DOHH2 (cell line): ENCODE measurements at regions not wholly inside any gene's neighbourhood (a gene's known extent, or its start where the extent isn't known, plus 50 kb on each side); places are given as distances from the start of the nearest gene placed in this dataset.

ENCODE experiments used
- H3F3A ChIP-seq: fragments of 200-600 bp; sonication (generic), shearing (Covaris generic); 2 replicates; pipeline ENCODE4 v1.6.0; 2016; ENCODE audit warnings: antibody characterized with exemption, mild to moderate bottlenecking; ENCODE audit not compliant: control insufficient read depth, insufficient read depth
- H3K27ac ChIP-seq: fragments of 200-600 bp; sonication (generic); 2 replicates; pipeline ENCODE4 v1.5.1; 2014; ENCODE audit warnings: low read depth, mild to moderate bottlenecking, low read length, moderate library complexity
- H3K27me3 ChIP-seq: fragments of 200-600 bp; sonication (generic); 2 replicates; pipeline ENCODE4 v1.6.1; 2014; ENCODE audit warnings: mild to moderate bottlenecking, low read length, mixed read lengths; ENCODE audit not compliant: control insufficient read depth
- H3K36me3 ChIP-seq: fragments of 200-600 bp; sonication (generic); 2 replicates; pipeline ENCODE4 v1.6.1; 2014; ENCODE audit warnings: mild to moderate bottlenecking, low read length, moderate library complexity, mixed read lengths; ENCODE audit not compliant: control insufficient read depth
- H3K4me1 ChIP-seq: fragments of 200-600 bp; sonication (generic); 2 replicates; pipeline ENCODE4 v1.6.1; 2014; ENCODE audit warnings: mild to moderate bottlenecking, low read length, mixed read lengths; ENCODE audit not compliant: control insufficient read depth
- H3K4me2 ChIP-seq: fragments of 200-600 bp; sonication (generic); 2 replicates; pipeline ENCODE4 v1.6.0; 2014; ENCODE audit warnings: mild to moderate bottlenecking, low read length, moderate library complexity
- H3K4me3 ChIP-seq: fragments of 200-600 bp; sonication (generic); 2 replicates; pipeline ENCODE4 v1.5.1; 2014; ENCODE audit warnings: mild to moderate bottlenecking, low read length, mixed read lengths
- H3K79me2 ChIP-seq: fragments of 200-600 bp; sonication (generic); 2 replicates; pipeline ENCODE4 v1.6.1; 2014; ENCODE audit warnings: mild to moderate bottlenecking, low read length, mixed read lengths; ENCODE audit not compliant: control insufficient read depth
- H3K9me2 ChIP-seq: fragments of 200-600 bp; sonication (generic); replicated peaks from 2 replicates; pipeline ENCODE4 v1.6.1; 2014; ENCODE audit warnings: mild to moderate bottlenecking, low read length, mixed read lengths; ENCODE audit not compliant: control insufficient read depth
- H3K9me3 ChIP-seq: fragments of 200-600 bp; sonication (generic); 2 replicates; pipeline ENCODE4 v1.6.1; 2014; ENCODE audit warnings: antibody characterized with exemption, low read length, mixed read lengths; ENCODE audit not compliant: control insufficient read depth, insufficient read depth
- H4K20me1 ChIP-seq: fragments of 200-600 bp; sonication (generic); 2 replicates; pipeline ENCODE4 v1.6.0; 2014; ENCODE audit warnings: low read depth, mild to moderate bottlenecking, antibody characterized with exemption, low read length, moderate library complexity; ENCODE audit not compliant: control insufficient read depth, insufficient read depth
- CTCF ChIP-seq: fragments of 200-600 bp; sonication (generic); IDR thresholded peaks from one replicate; pipeline ENCODE4 v1.5.1; 2014; ENCODE audit warnings: antibody characterized with exemption, mild to moderate bottlenecking, low read depth, low read length; ENCODE audit not compliant: poor library complexity, severe bottlenecking
- EZH2phosphoT487 ChIP-seq: fragments of 200-600 bp; sonication (generic); IDR thresholded peaks from 2 replicates; pipeline ENCODE4 v1.6.1; 2017; ENCODE audit warnings: borderline replicate concordance, mild to moderate bottlenecking, antibody characterized with exemption, low read length, moderate library complexity, mixed read lengths

GRCh38 chr4:60857130-60857753 is 342.9 kb upstream of the ADGRL3 start:
- no peaks in the 10 kb centered on the region for H3F3A ChIP-seq

GRCh38 chr4:60863442-60863841 is 336.7 kb upstream of the ADGRL3 start:
- H3K27ac ChIP-seq = no peak overlapping the region
- no peaks in the 10 kb centered on the region for H3K79me2 ChIP-seq
- no peak overlapping the region for H3K4me2 ChIP-seq
- no peaks in the 10 kb centered on the region for H3K9me2 ChIP-seq
- TF ChIP-seq CTCF = no peak
- no peak for TF ChIP-seq EZH2phosphoT487
- H4K20me1 ChIP-seq = no peaks in the 10 kb centered on the region
- no peaks in the 10 kb centered on the region for H3K36me3 ChIP-seq
- H3K4me3 ChIP-seq = no peak overlapping the region
- no peaks in the 10 kb centered on the region for H3K4me1 ChIP-seq
- H3F3A ChIP-seq = no peaks in the 10 kb centered on the region
- no peaks in the 10 kb centered on the region for H3K9me3 ChIP-seq
- no peaks in the 10 kb centered on the region for H3K27me3 ChIP-seq

More at GRCh38 chr4:60857130-60857753, 342.9 kb upstream of the ADGRL3 start:
- TF ChIP-seq EZH2phosphoT487 = no peak
- TF ChIP-seq CTCF = no peak
- Histone ChIP-seq H3K4me2 (no peak overlapping the region), H4K20me1 (no peaks in the 10 kb centered on the region), H3K27ac (no peak overlapping the region), H3K9me3 (no peaks in the 10 kb centered on the region), H3K4me1 (no peaks in the 10 kb centered on the region), H3K79me2 (no peaks in the 10 kb centered on the region), H3K36me3 (no peaks in the 10 kb centered on the region), H3K9me2 (no peaks in the 10 kb centered on the region), H3K4me3 (no peak overlapping the region), H3K27me3 (no peaks in the 10 kb centered on the region)

DNA sequence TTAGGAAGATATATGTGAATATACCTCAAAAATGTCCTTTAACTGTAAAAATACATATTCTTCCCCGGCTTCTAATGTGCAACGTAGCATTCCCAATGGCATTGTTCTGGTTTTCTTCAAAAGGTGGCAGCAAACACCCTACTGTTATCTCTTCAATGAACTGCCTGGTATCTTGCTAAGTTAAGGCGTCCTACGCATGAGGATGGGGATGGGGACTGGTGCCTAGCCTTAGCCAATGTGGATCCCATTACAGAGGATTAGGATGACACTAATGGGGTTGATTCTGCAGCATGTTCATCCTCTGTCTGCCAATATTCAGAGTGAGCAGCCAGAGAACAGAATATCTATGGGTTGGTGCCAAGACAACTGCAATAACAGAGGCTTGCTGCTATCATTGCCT is 334.9 kb upstream of the ADGRL3 start:
- no peaks in the 10 kb centered on the region for H4K20me1 ChIP-seq
- no peaks in the 10 kb centered on the region for H3F3A ChIP-seq
- H3K4me3 ChIP-seq = no peak overlapping the region
- H3K9me2 ChIP-seq = no peaks in the 10 kb centered on the region
- H3K27me3 ChIP-seq = no peaks in the 10 kb centered on the region
- no peaks in the 10 kb centered on the region for H3K36me3 ChIP-seq
- no peak overlapping the region for H3K27ac ChIP-seq
- no peaks in the 10 kb centered on the region for H3K79me2 ChIP-seq
- H3K9me3 ChIP-seq = no peaks in the 10 kb centered on the region
- no peak for TF ChIP-seq EZH2phosphoT487
- TF ChIP-seq CTCF = no peak
- no peak overlapping the region for H3K4me2 ChIP-seq
- H3K4me1 ChIP-seq = no peaks in the 10 kb centered on the region
